ENCODE measurements at regions not wholly inside any gene's neighbourhood (a gene's known extent, or its start where the extent isn't known, plus 50 kb on each side); places are given as distances from the start of the nearest gene placed in this dataset.
A peak's percentile ranks its signal among the peaks of the same experiment; 100 is the strongest.

DNA sequence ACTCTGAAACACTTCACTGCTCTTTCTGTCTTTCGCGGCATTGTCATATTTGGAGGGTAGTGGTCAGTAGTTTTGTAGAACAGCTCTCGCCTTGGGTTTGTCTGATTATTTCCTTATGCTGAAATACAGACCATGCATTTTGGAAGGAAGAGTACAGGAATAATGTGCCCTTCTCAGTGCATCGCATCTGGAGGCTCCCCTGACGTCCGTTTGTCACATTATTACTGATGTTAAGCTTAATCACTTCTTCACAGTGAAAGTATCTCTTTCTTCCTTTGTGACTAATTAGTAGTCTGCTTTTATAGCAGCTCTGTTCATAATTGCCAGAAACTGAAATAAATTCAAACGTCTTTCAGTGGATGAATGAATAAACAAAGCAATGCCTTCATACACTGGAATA lies 85.7 kb upstream of the CXADR start:
- no peaks in the 10 kb centered on the region for H3K27me3 ChIP-seq (ENCODE audit: control insufficient read depth, insufficient read depth, low read length)
- H3K36me3 ChIP-seq (replicated peaks; ENCODE audit: control insufficient read depth, insufficient read depth, low read length) = no peaks in the 10 kb centered on the region
- H3K4me3 ChIP-seq (ENCODE audit: insufficient read depth, low read depth, low read length) = no peak overlapping the region
- no peak for DNase-seq

DNA sequence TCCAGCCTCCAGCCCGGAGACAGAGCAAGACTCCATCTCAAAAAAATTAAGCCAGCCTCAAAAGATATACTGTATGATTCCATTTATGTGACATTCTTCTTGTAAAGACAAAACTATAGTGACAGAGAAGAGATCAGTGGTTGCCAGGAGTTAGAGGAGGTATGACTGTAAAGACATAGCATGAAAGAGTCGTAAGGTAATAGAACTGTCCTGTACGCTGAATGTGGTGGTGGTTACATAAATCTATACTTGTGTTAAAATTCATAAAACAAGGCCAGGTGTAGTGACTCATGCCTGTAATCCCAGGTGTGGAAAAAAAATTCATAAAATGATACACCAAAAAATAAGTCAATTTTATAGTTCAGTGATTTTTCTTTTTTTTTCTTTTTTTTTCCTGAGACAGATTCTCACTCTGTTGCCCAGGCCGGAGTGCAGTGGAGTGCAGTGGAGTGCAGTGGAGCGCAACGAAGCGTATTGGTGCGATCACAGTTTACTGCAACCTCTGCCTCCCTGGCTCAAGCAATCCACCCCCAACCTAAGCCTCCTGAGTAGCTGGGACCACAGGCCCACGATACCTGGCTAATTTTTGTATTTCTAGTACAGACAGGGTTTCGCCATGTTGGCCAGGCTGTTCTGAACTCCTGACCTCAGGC lies 84.9 kb upstream of the CXADR start:
- no peak for DNase-seq
- Histone ChIP-seq H3K36me3 (replicated peaks; ENCODE audit: control insufficient read depth, insufficient read depth, low read length) (no peaks in the 10 kb centered on the region), H3K27me3 (ENCODE audit: control insufficient read depth, insufficient read depth, low read length) (no peaks in the 10 kb centered on the region), H3K4me3 (ENCODE audit: insufficient read depth, low read depth, low read length) (no peak overlapping the region)

DNA sequence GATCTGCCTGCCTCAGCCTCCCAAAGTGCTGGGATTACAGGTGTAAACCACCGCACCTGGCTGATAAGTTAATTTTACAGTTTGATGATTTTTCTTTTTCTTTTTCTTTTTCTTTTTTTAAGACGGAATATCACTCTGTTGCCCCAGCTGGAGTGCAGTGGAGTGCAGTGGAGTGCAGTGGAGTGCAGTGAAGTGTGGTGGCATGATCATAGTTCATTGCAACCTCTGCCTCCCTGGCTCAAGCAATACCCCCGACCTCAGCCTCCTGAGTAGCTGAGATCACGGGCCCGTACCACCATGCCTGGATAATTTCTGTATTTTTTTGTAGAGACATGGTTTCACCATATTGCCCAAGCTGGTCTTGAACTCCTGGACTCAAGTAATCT lies 84.4 kb upstream of the CXADR start:
- Histone ChIP-seq H3K27me3 (ENCODE audit: control insufficient read depth, insufficient read depth, low read length) (no peaks in the 10 kb centered on the region), H3K36me3 (replicated peaks; ENCODE audit: control insufficient read depth, insufficient read depth, low read length) (no peaks in the 10 kb centered on the region), H3K4me3 (ENCODE audit: insufficient read depth, low read depth, low read length) (no peak overlapping the region)
- no peak for DNase-seq

DNA sequence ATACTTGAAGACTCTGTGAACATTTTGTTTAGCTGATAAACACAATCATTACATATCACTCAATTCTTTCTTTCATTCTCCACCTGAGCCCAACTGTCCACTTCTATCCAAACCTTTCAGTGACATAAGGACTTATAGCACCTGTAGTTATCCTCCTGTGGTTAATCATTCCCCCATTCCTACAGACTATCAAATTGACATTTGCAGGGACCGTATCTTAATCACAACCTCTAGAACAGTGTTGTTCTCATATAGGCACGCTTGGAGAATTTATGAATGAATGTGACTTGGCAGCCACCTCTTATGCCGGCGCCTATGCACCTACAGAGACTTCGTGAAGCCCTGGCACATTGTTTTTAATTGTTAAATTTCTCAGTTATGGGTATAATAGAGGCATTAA lies 83.9 kb upstream of the CXADR start:
- DNase-seq = no peak
- Histone ChIP-seq H3K4me3 (ENCODE audit: insufficient read depth, low read depth, low read length) (no peak overlapping the region), H3K36me3 (replicated peaks; ENCODE audit: control insufficient read depth, insufficient read depth, low read length) (no peaks in the 10 kb centered on the region), H3K27me3 (ENCODE audit: control insufficient read depth, insufficient read depth, low read length) (no peaks in the 10 kb centered on the region)

DNA sequence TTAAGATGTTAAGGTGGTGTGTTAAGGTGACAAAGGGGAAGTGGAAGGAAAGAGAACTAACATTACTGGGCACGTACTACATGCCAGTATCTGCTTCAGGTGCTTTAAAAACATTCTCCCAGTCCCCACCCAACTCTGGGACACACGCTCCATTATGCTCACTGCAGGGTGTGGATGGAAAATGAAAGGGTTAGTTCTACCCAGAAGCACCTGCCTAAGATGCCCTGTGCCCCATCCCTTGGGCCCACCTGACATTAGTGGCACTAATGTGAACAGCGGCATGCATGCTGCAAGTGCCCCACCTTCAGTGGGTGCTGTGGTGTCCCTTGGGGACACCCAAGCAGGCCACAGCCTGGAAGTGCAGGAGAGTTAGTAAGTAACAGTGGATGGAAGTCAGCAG lies 82.9 kb upstream of the CXADR start:
- H3K4me3 ChIP-seq (ENCODE audit: insufficient read depth, low read depth, low read length) = no peak overlapping the region
- no peak for DNase-seq
- H3K36me3 ChIP-seq (replicated peaks; ENCODE audit: control insufficient read depth, insufficient read depth, low read length) = no peaks in the 10 kb centered on the region
- H3K27me3 ChIP-seq (ENCODE audit: control insufficient read depth, insufficient read depth, low read length) = no peaks in the 10 kb centered on the region

DNA sequence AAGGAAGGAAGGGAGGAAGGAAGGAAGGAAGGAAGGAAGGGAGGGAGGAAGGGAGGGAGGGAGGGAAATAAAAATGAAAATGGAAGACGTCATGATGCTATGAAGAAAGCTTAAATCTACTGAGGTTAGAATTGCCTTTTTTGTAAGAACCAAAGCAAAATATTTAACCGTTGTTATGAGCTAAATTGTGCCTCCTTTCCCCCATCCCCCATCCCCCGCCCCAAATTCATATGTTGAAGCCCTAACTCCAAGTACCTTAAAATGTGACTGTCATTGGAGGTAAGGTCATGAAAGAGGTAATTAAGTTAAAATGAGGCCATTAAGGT lies 80.1 kb upstream of the CXADR start:
- Histone ChIP-seq H3K4me3 (ENCODE audit: insufficient read depth, low read depth, low read length) (no peak overlapping the region), H3K27me3 (ENCODE audit: control insufficient read depth, insufficient read depth, low read length) (no peaks in the 10 kb centered on the region; the same call in 1 of the 2 replicates), H3K36me3 (replicated peaks; ENCODE audit: control insufficient read depth, insufficient read depth, low read length) (no peaks in the 10 kb centered on the region)
- DNase-seq = no peak

DNA sequence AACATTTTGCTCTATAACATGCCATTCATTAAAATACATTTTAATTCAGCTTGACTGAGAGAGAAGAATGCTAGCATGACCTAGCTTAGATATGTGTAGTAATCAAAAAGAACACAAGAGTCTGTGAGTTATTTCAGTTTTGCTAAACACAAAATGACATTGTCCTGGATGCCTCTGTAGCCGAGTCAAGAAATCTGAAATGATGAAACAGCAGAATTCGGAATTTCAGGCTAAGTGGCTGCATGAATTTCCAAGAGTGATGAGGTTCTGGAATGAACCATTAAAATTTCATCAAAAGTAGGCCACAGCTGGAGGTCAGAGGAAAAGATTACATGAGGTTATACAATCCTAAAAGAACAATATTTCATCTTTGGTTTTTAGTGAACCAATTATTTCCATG lies 79.1 kb upstream of the CXADR start:
- Histone ChIP-seq H3K4me3 (ENCODE audit: insufficient read depth, low read depth, low read length) (no peak overlapping the region), H3K36me3 (replicated peaks; ENCODE audit: control insufficient read depth, insufficient read depth, low read length) (no peaks in the 10 kb centered on the region), H3K27me3 (ENCODE audit: control insufficient read depth, insufficient read depth, low read length) (no peaks in the 10 kb centered on the region; the same call in 1 of the 2 replicates)
- DNase-seq = no peak

DNA sequence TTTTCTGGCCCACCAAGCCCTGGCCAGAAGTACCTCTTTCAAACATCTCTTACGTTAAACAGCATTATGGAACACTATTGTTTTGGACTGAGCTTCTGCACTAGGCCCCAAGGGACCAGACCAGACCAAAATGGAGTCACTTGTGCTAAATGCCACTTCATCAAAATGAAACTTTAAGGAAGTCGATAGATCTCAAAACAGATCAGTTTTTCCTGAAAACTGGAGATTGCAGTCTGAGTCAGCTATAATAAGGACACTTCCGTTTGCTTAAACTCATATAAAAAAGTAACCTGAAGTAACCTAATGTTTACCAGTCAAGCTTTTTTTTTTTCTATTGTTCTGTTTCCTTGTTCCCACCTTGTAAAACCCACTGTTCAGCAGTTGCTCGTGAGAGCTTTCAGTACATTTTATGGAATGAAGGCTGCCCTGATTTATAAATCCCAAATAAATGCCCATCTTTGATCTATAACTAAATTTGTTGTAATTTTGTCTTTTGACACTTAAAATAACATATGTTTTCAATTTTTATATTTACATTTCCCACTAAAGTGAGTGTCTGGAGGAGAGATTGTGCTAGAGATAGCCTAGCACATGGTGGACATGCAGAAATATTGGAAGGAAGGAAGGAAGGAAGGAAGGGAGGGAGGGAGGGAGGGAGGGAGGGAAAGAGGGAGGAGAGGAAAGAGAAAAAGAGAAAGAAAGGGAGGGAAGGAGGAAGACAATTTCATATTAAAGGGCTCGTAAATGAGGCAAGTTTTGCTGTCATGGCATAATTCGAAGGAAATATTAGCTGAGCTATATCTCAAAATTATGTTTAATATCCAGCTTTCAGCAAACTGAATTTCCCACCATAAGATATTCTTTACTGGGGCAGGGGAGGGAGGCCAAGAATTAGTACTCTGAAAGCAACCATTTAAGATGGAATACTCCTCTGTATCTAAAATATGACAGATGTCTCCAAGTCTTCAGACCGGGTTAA lies 77.0 kb upstream of the CXADR start:
- no peak for DNase-seq
- no peaks in the 10 kb centered on the region; the same call in 1 of the 2 replicates for H3K27me3 ChIP-seq (ENCODE audit: control insufficient read depth, insufficient read depth, low read length)
- H3K4me3 ChIP-seq (ENCODE audit: insufficient read depth, low read depth, low read length) = no peak overlapping the region
- no peaks in the 10 kb centered on the region for H3K36me3 ChIP-seq (replicated peaks; ENCODE audit: control insufficient read depth, insufficient read depth, low read length)

DNA sequence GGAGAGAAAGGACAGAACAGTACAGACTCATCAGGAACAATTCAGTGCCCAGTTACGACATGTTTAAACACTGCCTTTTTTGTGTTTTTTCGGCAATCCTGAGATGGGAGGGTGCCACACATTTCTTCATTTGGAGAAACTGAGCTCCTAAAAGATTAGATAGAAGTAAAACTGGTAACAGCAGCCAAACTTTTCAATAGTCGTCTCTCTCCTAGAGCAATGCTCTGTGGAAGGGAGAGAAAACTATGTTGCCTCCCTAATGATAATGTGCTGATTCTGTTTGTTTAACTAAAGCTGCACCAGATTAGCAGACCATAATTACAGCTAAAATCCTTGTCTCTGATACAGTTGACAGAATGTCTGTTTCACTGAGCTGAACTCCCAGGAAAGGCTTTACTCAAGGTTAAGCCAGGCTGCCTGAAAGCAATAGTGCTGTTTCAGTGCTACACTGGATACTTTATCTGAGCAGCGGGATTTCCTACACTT lies 76.2 kb upstream of the CXADR start:
- H3K4me3 ChIP-seq (ENCODE audit: insufficient read depth, low read depth, low read length) = no peak overlapping the region
- no peaks in the 10 kb centered on the region; the same call in 1 of the 2 replicates for H3K27me3 ChIP-seq (ENCODE audit: control insufficient read depth, insufficient read depth, low read length)
- DNase-seq = no peak

DNA sequence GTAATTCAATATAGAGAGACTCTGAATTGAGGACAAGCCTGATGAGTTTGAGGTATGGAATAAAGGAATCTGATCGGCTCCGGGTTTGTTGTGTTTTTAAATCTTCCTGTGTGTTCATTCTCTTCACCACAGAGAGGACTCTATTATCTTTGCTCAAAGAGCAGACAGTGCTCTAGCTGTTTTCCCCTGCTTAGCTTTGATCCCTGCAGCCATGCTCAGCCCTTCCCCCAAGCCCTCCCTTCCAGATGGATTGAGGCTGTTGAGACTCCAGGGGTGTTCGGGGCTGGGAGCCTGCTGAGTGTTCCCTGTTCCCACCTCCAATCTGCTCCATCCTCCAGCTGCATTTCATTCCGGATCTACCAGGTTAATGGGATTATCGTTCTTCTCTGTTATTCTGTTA lies 74.2 kb upstream of the CXADR start:
- peak; percentile 76 for DNase-seq
- H3K27me3 ChIP-seq (ENCODE audit: control insufficient read depth, insufficient read depth, low read length) = no peaks in the 10 kb centered on the region; the same call in 1 of the 2 replicates
- no peak overlapping the region for H3K4me3 ChIP-seq (ENCODE audit: insufficient read depth, low read depth, low read length)
- H3K36me3 ChIP-seq (replicated peaks; ENCODE audit: control insufficient read depth, insufficient read depth, low read length) = no peaks in the 10 kb centered on the region

More for the DNA sequence above, 76.2 kb upstream of the CXADR start:
- no peaks in the 10 kb centered on the region for H3K36me3 ChIP-seq (replicated peaks; ENCODE audit: control insufficient read depth, insufficient read depth, low read length)

DNA sequence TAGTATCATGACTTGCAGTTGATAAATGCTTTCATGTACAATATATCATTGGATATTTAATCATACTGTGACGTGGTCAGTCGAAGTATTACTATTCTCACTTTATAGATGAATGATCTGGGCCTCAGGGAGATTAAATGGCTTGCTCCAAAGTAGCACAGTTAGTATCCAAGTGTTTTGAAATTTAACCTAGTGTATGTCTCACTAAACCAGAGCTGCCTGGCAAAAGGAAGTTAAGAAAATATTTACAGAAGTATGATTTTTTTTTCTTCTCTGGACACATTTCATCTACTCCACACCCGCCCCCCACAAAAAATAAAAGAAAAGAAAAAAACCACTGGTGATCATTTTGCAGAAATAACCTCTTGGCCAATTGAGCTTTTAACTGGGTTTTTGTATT lies 71.9 kb upstream of the CXADR start:
- no peak for DNase-seq
- no peak overlapping the region for H3K4me3 ChIP-seq (ENCODE audit: insufficient read depth, low read depth, low read length)
- H3K36me3 ChIP-seq (replicated peaks; ENCODE audit: control insufficient read depth, insufficient read depth, low read length) = no peaks in the 10 kb centered on the region
- H3K27me3 ChIP-seq (ENCODE audit: control insufficient read depth, insufficient read depth, low read length) = no peaks in the 10 kb centered on the region; the same call in 1 of the 2 replicates

DNA sequence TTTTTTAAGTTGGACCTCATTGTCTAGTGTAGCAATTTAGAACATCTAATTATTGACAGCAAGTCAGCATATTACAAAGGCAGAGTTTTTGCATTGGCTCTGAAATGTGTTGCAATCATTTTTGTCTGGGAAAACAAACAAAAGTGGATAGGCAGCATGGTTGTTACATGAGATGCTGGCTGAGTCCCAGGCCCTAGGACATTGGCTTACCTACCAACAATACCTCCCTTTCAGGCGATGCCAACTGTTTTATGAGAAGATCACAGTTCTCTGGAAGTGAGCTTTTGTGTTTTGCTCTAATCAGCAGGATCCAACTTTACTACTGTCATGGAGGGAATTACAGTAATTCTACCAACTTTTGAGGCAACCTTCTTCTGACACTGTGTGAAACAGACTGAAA lies 71.5 kb upstream of the CXADR start:
- no peaks in the 10 kb centered on the region for H3K36me3 ChIP-seq (replicated peaks; ENCODE audit: control insufficient read depth, insufficient read depth, low read length)
- no peak overlapping the region for H3K4me3 ChIP-seq (ENCODE audit: insufficient read depth, low read depth, low read length)
- no peak for DNase-seq
- H3K27me3 ChIP-seq (ENCODE audit: control insufficient read depth, insufficient read depth, low read length) = no peaks in the 10 kb centered on the region

DNA sequence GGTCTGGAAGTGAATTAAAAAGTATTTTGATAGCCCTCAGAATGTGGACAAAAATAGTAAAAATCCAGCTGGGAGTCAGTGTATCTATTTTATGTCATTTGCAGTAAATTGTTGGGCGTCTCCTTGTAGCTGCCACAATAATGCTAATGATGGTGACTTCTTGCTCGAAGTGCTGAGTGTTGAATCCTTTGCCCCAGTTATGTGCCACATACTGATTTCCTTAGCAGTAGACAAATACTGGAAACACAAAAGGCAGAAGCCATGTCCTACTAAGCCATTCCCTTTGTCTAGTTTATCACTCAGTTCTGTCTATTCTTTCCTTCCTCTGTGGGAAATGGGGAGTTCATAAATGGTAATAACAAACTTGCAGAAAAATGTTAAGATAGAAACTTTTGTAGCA lies 70.7 kb upstream of the CXADR start:
- DNase-seq = no peak
- H3K27me3 ChIP-seq (ENCODE audit: control insufficient read depth, insufficient read depth, low read length) = no peaks in the 10 kb centered on the region
- no peak overlapping the region for H3K4me3 ChIP-seq (ENCODE audit: insufficient read depth, low read depth, low read length)
- no peaks in the 10 kb centered on the region for H3K36me3 ChIP-seq (replicated peaks; ENCODE audit: control insufficient read depth, insufficient read depth, low read length)

DNA sequence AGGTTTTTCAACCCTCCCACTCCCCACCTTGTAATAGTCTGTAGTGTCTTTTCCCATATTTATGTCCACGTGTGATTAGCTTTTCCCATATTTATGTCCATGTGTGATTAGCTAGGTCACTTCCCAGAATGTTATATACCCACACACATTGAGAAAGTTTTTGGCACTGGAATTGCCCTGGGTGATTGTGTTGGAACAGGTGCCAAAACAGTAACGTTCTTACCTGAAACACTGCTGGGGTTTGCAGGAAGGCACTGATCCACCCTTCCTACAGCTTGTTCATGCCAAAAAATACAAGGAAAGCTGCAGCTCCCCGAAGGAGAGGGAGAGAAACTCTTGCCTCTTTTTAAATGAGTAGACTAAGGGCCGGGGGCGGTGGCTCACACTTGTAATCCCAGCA lies 68.0 kb upstream of the CXADR start:
- no peak for DNase-seq
- Histone ChIP-seq H3K36me3 (replicated peaks; ENCODE audit: control insufficient read depth, insufficient read depth, low read length) (no peaks in the 10 kb centered on the region), H3K4me3 (ENCODE audit: insufficient read depth, low read depth, low read length) (no peak overlapping the region), H3K27me3 (ENCODE audit: control insufficient read depth, insufficient read depth, low read length) (no peaks in the 10 kb centered on the region)

DNA sequence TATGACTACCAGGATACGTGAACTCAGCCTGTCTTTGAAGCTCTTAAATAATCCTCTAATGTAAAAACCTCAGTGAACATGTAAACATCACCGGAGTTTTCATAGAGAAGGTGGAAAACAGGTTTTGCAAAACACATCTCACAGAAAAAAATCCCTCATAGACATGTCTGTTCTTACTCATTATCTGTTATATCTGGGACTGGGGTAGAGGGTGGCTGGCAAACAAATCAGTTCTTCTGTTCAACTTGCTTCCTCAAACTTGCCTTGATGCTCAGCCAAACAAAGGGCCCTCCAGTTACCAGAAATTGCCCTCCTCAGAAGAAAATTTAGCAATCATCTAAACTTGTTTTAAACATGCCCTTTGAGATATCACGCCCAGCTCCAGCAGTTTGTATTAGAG lies 66.1 kb upstream of the CXADR start:
- Histone ChIP-seq H3K36me3 (replicated peaks; ENCODE audit: control insufficient read depth, insufficient read depth, low read length) (no peaks in the 10 kb centered on the region), H3K4me3 (ENCODE audit: insufficient read depth, low read depth, low read length) (no peak overlapping the region), H3K27me3 (ENCODE audit: control insufficient read depth, insufficient read depth, low read length) (no peaks in the 10 kb centered on the region)
- DNase-seq = no peak

Measured in H7 (cell line).